Fibroblast of lung (primary cell): ENCODE measurements at regions not wholly inside any gene's neighbourhood (a gene's known extent, or its start where the extent isn't known, plus 50 kb on each side); places are given as distances from the start of the nearest gene placed in this dataset.

Source experiments
- DNase-seq, 2 donors: peaks; one replicate each; pipeline versions ENCODE4 v3.0.0 to v3.0.0-alpha.2; 2010; ENCODE audit warnings: low read depth in 2 of 2
- H2AFZ ChIP-seq: 2 replicates; pipeline ENCODE4 v1.5.1; 2012; ENCODE audit warnings: low read length, control low read depth, inconsistent platforms
- H3K27ac ChIP-seq: 2 replicates; pipeline ENCODE4 v1.5.1; 2011; ENCODE audit warnings: low read length, control low read depth; ENCODE audit not compliant: insufficient read depth
- H3K27me3 ChIP-seq: 2 replicates; pipeline ENCODE4 v1.5.1; 2011; ENCODE audit warnings: mild to moderate bottlenecking, low read length; ENCODE audit not compliant: control insufficient read depth, insufficient read depth
- H3K36me3 ChIP-seq: 2 replicates; pipeline ENCODE4 v1.5.1; 2011; ENCODE audit warnings: low read length; ENCODE audit not compliant: control insufficient read depth, insufficient read depth
- H3K4me1 ChIP-seq: 2 replicates; pipeline ENCODE4 v1.5.1; 2011; ENCODE audit warnings: low read length; ENCODE audit not compliant: control insufficient read depth, insufficient read depth; ENCODE audit errors: extremely low read depth
- H3K4me2 ChIP-seq: 2 replicates; pipeline ENCODE4 v1.5.1; 2011; ENCODE audit warnings: low read length, control low read depth; ENCODE audit not compliant: insufficient read depth; ENCODE audit errors: extremely low read depth
- H3K4me3 ChIP-seq, 4 experiments: fragments of 200-600 bp in 1 of 4; sonication (generic) in 1 of 4; replicated peaks in 1 of 4; 2 replicates each; pipeline ENCODE4 v1.5.1; 2011 to 2016; ENCODE audit warnings: low read length in 4 of 4, low read depth in 3 of 4, mild to moderate bottlenecking in 3 of 4, control low read depth in 2 of 4, inconsistent platforms in 1 of 4, mixed read lengths in 1 of 4; ENCODE audit not compliant: insufficient read depth in 1 of 4; ENCODE audit errors: control extremely low read depth in 1 of 4
- H3K79me2 ChIP-seq: 2 replicates; pipeline ENCODE4 v1.5.1; 2012; ENCODE audit warnings: mild to moderate bottlenecking, low read length, inconsistent platforms; ENCODE audit not compliant: control insufficient read depth, insufficient read depth
- H3K9ac ChIP-seq: 2 replicates; pipeline ENCODE4 v1.5.1; 2011; ENCODE audit warnings: mild to moderate bottlenecking, low read length, control low read depth; ENCODE audit not compliant: insufficient read depth
- H3K9me3 ChIP-seq: 2 replicates; pipeline ENCODE4 v1.5.1; 2012; ENCODE audit warnings: low read depth, low read length; ENCODE audit not compliant: control insufficient read depth, insufficient read depth
- H4K20me1 ChIP-seq: 2 replicates; pipeline ENCODE4 v1.5.1; 2011; ENCODE audit warnings: low read length; ENCODE audit not compliant: control insufficient read depth, insufficient read depth; ENCODE audit errors: extremely low read depth
- CTCF ChIP-seq, 2 donors: IDR thresholded peaks in 1 of 2; conservative IDR thresholded peaks in 1 of 2; 1 replicate in 1 of 2; 2 replicates in 1 of 2; pipeline ENCODE4 v1.5.1; 2011 to 2012; ENCODE audit warnings: low read length in 2 of 2, control low read depth in 1 of 2, inconsistent platforms in 1 of 2, low read depth in 1 of 2, mild to moderate bottlenecking in 1 of 2
- EZH2 ChIP-seq: IDR thresholded peaks from 2 replicates; pipeline ENCODE4 v1.5.1; 2012; ENCODE audit warnings: low read length, control low read depth, mild to moderate bottlenecking; ENCODE audit errors: missing control alignments

GRCh38 chr4:181484396-181484795 is 758.8 kb upstream of the TENM3 start:
- no peak for TF ChIP-seq CTCF (conservative IDR thresholded peaks at IDR 0.05 in 1 of 2, IDR thresholded peaks at IDR 0.05 in 1 of 2; ENCODE audit: low read depth in 1 of 2, low read length in 2 of 2)
- no peak for TF ChIP-seq EZH2
- Histone ChIP-seq H3K9me3 (no peaks in the 10 kb centered on the region), H3K36me3 (no peaks in the 10 kb centered on the region), H3K27me3 (no peaks in the 10 kb centered on the region), H3K27ac (no peak overlapping the region), H3K4me1 (no peaks in the 10 kb centered on the region), H3K79me2 (no peaks in the 10 kb centered on the region), H4K20me1 (no peaks in the 10 kb centered on the region), H3K9ac (no peak overlapping the region), H3K4me2 (no peak overlapping the region), H2AFZ (no peak overlapping the region), H3K4me3 (no peak overlapping the region)
- no peak for DNase-seq

- no peaks in the 10 kb centered on the region for H3K36me3 ChIP-seq
- H3K79me2 ChIP-seq, result no peaks in the 10 kb centered on the region
- H3K4me2 ChIP-seq, result no peak overlapping the region
- no peak overlapping the region for H3K27ac ChIP-seq
- H3K4me1 ChIP-seq, result no peaks in the 10 kb centered on the region
- H3K4me3 ChIP-seq, result no peak overlapping the region
- DNase-seq, result no peak
- no peaks in the 10 kb centered on the region for H4K20me1 ChIP-seq
- no peak overlapping the region for H3K9ac ChIP-seq
- no peaks in the 10 kb centered on the region for H3K9me3 ChIP-seq
- no peaks in the 10 kb centered on the region for H3K27me3 ChIP-seq
- TF ChIP-seq EZH2 (no peak), CTCF (conservative IDR thresholded peaks at IDR 0.05 in 1 of 2, IDR thresholded peaks at IDR 0.05 in 1 of 2; ENCODE audit: low read depth in 1 of 2, low read length in 2 of 2) (no peak)
- no peak overlapping the region for H2AFZ ChIP-seq
Measured at GRCh38 chr4:181488926-181489325, 754.3 kb upstream of the TENM3 start.

GRCh38 chr4:181498148-181498547 is 745.1 kb upstream of the TENM3 start:
- no peaks in the 10 kb centered on the region for H3K79me2 ChIP-seq
- H3K27ac ChIP-seq, result no peak overlapping the region
- H3K4me2 ChIP-seq, result no peak overlapping the region
- H3K4me3 ChIP-seq, result no peak overlapping the region
- H3K9ac ChIP-seq, result no peak overlapping the region
- DNase-seq, result no peak
- no peak overlapping the region for H2AFZ ChIP-seq
- no peaks in the 10 kb centered on the region for H4K20me1 ChIP-seq
- H3K27me3 ChIP-seq, result no peaks in the 10 kb centered on the region
- no peaks in the 10 kb centered on the region for H3K36me3 ChIP-seq
- no peaks in the 10 kb centered on the region for H3K4me1 ChIP-seq
- no peaks in the 10 kb centered on the region for H3K9me3 ChIP-seq
- TF ChIP-seq CTCF (conservative IDR thresholded peaks at IDR 0.05 in 1 of 2, IDR thresholded peaks at IDR 0.05 in 1 of 2; ENCODE audit: low read depth in 1 of 2, low read length in 2 of 2), result no peak
- no peak for TF ChIP-seq EZH2
